ENCODE measurements at regions not wholly inside any gene's neighbourhood (a gene's known extent, or its start where the extent isn't known, plus 50 kb on each side); places are given as distances from the start of the nearest gene placed in this dataset.
"Not testable (repeated sequence)": the region's sequence is repeated elsewhere in the genome, so short reads cannot be mapped to it uniquely, and the experiment has no call there.

DNA sequence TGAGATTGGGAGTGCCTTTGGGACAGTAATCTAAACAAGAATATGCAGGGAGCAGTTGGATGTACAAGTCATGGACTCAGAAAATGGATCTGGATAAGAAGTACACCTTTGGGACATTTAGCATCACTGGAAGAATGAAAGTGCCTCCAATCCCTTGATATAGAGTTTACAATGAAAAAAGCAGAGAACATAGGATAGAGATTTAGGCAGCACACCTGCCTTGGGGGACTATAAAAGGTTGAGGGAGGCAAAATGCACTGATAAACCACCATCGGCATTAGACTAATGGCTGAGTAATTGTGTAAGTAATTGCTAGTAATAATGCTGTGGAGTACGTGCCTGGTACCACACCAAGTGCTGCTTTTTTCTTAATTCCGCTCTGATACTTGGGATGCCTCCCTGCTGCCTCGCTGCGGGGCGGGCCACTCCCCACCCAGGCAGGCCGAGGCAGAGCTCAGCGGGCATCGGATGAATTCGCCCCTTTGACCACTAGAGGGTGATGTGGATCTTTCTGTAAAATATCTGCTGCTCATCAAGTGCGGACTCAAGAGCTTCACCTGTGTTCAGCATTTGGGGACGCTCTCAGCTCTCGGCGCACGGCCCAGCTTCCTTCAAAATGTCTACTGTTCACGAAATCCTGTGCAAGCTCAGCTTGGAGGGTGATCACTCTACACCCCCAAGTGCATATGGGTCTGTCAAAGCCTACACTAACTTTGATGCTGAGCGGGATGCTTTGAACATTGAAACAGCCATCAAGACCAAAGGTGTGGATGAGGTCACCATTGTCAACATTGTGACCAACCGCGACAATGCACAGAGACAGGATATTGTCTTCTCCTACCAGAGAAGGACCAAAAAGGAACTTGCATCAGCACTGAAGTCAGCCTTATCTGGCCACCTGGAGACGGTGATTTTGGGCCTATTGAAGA lies 99.9 kb downstream of the ANKRD18B start:
- peak; percentile 89 for DNase-seq (ENCODE audit: low spot score)

- not testable (repeated sequence) for DNase-seq (ENCODE audit: low spot score)
These were observed 104.3 kb downstream of the ANKRD18B start for GRCh38 chr9:33628318-33628717.

DNA sequence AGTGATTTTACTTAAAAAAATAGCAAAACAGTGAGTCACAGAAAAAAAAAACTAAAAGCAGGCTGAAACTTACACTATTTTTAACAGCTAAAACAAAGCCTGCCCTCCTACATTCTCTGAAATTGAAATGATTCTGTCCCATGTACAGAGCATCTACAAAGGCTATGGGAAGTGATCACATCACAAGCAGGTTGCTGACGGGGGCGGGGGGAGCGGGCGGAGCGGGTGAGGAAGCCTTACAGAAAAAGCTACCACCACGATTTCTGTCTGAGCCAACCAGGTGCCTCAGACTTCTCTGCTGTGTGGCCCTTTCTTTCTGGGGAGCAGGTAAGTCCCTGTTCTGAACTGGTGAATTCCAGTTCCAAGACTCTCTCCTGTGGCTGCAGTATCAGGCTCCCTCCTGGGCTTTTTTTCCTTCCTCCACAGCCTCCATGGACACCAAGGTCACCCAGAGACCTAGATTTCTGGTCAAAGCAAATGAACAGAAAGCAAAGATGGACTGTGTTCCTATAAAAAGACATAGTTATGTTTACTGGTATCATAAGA lies 104.9 kb downstream of the ANKRD18B start:
- no peak for DNase-seq (ENCODE audit: low spot score)

GRCh38 chr9:33633636-33634035 lies 109.6 kb downstream of the ANKRD18B start:
- no peak for DNase-seq (ENCODE audit: low spot score)

- no peak for DNase-seq (ENCODE audit: low spot score)
These were observed 113.8 kb downstream of the ANKRD18B start for GRCh38 chr9:33637881-33638280.

DNA sequence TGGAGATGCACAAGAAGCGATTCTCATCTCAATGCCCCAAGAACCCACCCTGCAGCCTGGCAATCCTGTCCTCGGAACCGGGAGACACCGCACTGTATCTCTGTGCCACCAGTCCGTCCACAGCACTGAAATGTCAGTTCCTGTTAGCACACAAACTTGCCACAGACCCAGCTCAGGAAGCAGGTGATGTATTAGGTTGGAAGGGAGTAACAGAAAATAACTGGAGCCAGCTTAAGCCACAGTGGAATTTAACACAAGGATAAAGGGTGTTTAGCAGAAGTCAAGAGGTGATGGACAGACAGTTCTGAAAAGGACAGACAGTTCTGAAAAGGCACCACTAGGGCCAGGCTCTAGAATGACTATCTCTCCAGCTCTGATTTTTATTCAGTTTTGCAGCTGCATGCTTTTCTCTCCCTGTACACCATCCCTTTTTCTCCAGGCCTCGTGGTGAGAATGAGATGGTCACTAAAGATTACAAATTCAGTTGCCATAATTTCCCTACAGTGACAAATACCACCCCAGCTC lies 114.4 kb downstream of the ANKRD18B start:
- DNase-seq (ENCODE audit: low spot score) = no peak

DNA sequence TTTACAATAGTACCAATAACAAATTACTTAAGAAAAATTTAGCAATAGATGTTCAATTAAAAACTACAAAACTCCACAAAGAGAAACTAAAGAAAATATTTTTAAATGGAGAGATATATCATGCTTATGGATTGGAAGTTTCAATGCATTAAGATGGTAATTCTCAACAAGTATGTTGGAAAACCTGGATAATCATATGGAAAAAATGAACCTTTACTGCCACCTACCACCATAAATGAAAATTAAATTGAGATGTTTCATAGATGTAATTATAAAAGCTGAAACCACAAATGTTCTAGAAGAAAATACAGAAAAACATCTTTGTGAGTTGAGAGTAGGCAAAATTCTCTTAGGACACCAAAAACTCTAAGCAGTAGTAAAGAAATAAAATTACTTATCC lies 121.7 kb downstream of the ANKRD18B start:
- no peak for DNase-seq (ENCODE audit: low spot score)

DNA sequence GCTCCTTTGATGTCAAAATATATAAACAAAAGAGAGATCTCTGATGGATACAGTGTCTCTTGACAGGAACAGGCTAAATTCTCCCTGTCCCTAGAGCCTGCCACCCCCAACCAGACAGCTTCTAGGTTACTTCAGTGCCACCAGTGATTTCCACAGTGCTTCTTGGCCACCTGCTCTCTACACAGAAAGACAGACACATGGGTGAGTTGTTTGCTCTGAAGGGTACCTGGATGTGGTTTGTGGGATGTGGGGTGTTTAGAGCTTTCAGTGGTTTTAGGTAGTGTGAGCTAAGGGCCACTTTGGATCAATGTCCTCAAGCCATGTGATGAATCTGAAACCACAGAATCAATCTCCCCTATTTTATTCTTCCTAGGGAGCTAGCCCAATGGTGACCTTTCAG lies 125.4 kb downstream of the ANKRD18B start:
- DNase-seq (ENCODE audit: low spot score) = no peak

DNA sequence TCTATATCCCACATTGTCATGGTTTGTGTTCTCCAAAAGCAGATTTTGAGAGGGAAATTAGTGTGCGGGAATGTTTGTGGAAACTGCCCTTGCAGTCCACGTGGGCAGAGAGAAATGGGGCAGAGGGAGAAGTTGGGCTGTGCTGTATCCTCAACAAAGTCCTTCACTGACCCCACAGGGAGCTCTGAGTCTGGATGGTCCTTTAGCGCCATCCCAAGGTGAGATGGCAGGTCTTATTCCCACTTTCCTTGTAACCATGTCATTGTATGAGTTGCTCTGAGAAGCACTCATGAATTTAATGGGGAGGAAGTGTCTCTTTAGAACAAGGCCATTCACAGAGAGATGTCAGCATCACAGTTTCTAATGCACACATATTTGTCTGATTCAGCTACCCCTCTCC lies 127.1 kb downstream of the ANKRD18B start:
- no peak for DNase-seq (ENCODE audit: low spot score)

- no peak for DNase-seq (ENCODE audit: low spot score)
These were observed 135.4 kb upstream of the PRSS3 start for GRCh38 chr9:33659921-33660320.

DNA sequence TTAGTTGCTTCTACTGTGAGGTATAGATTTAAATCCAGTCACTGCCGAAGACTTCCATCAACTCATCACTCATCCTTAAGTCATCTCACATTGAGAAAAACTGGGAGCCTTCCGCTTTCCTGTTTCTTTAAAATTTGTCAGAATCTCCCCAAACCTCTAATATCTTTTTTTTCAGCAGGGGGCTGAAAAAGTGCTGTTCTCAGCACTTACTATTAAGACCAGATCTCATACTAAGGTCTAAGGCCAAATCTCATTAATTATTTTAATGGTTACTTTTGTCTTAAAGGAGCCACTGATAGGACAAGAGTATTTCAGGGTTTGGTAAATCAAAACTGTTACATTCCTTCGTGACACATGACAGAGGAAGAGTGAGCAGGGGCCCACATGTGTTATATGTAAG lies 134.6 kb upstream of the PRSS3 start:
- DNase-seq (ENCODE audit: low spot score) = no peak

DNA sequence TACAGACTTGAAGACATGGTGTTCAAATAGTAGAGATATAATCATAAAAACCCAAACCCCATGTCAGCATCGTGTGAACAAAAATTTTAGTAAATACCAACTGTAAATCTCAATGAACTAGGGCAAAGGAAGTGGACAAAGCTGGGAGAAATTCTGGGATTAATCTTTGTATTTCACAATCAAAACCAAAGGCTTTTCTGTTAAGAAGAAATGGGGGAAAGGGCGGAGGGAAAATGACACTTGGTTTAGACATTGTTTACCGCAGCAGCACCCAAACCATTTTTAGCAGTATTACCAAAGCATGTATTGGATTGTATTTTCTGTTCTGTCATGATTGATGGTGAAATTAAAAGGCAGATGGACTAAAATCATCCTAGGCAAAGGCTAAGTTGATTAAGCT lies 134.2 kb upstream of the PRSS3 start:
- no peak for DNase-seq (ENCODE audit: low spot score)

DNA sequence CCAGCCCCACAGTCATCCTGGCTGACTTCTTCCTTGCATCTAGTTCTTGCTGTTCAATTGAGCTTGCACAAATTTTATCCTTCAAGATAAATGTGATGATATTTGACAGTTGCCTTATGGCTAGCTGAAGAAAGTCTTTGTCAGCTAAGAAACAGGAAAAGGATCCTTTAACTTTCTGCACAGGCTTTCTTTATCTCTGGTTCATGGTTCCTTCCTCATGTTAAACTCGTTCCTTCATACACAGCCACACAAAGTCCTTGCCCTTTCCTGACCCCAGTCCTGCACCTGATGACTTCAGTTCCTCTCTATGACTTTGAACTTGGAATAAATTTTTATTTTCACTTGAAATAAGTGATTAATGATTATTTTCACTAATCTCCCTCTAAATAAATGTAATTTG lies 132.5 kb upstream of the PRSS3 start:
- DNase-seq (ENCODE audit: low spot score) = no peak

DNA sequence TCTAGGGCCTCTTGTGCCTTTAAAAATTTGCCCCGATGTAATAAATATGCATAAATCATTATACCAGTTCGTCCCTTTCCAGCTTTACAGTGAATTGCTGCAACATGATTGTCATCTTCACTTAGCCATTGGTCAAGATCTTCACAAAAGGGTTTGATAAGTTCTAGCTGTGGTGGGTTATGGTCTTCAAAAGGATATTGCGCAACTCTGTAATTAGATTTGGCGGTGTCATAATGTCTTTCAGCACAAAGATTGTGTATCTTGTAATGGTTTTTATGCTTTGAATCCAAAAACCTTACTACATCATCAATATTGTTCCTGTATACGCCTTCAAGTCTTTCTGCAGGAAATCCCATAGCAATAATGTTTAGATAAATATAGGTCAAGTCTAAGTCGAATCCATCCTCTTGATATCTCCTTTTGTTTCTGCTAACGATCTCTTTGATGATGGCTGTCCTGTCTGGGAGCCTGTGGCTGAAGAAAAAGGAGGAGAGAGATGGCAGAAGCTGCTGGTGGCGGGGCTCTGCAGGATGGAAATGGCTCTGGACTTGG lies 119.1 kb upstream of the PRSS3 start:
- not testable (repeated sequence) for DNase-seq (ENCODE audit: low spot score)

DNA sequence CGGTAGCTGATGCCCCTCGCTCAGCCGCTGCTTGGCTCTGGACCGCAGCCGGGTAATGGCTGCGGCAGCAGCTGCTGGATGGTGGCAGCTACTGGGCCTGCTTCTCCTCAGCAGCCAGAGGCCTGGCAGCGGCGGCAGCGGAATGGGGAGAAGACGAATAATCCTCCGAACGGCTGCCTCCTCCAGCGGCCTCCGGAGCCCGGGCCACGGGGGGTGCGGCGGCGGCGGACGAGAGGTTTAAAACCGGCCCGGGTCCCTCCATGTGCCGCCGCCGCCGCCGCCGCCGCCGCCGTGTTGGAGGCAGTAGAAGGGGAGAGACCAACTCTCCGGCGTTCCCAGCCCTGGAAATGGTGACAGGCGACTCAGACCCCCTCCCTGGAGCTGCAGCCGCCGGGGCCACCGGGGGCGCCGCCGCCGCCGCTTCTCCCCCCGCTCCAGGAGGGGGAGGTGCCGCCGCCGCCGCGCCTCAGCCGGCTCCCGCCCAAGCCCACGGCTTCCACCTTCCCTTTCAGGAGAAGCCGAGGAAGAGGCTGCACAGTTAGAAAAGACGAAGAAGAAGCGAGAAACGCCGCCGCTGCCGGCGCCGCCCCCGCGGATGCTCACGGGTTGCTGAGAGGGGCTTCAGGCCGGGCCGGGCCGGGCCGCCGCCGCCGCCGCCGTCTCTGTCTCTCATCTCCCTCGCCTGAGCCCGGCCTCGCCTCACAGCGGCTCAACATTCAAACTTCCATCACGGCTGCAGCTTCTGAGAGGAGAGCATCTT lies 118.4 kb upstream of the PRSS3 start:
- DNase-seq (ENCODE audit: low spot score) = peak; percentile 22

- DNase-seq (ENCODE audit: low spot score) = no peak
These were observed 117.9 kb upstream of the PRSS3 start for GRCh38 chr9:33677506-33677809.

- no peak for DNase-seq (ENCODE audit: low spot score)
These were observed 117.4 kb upstream of the PRSS3 start for GRCh38 chr9:33677961-33678360.

DNA sequence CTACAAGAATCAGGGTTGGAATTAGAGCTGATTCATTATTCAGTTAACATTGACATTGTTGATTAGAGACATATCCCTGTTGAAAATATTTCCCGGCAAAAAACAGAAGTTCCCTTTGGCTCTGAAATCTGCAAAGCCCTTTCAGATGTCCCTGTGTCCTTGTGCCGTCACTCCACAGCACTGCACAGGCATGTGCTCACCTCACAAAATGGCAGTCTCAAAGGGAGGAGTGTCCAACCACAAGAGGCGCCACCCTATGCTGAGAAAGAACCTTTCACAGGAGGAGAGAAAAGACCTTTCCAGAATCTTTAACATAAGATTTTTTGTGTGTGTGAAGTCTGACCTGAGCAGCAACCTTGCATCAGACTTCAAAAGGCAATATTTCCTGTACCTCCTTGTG lies 112.8 kb upstream of the PRSS3 start:
- DNase-seq (ENCODE audit: low spot score) = no peak

GRCh38 chr9:33684831-33685230 lies 110.5 kb upstream of the PRSS3 start:
- DNase-seq (ENCODE audit: low spot score) = no peak

DNA sequence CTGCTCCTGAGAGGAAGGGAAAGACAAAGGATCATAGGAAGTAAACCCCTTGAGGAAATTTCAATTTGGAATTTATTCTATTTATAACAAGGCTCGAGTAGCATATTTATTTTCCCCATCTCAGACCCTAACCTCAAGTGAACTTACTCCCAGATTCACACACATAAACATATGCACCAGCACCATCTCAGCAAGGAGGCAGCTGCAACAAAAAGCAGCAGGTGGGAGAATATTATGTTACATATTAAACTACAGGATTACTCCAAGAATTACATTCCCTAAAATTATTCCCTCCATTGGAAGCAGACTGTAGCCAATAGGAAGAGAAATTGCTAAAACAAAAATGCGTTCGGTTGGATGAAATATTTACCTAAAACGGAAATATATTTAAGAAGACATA lies 108.4 kb upstream of the PRSS3 start:
- DNase-seq (ENCODE audit: low spot score) = no peak

GRCh38 chr9:33687779-33688178 lies 107.6 kb upstream of the PRSS3 start:
- DNase-seq (ENCODE audit: low spot score) = no peak

GRCh38 chr9:33690143-33690933 lies 105.0 kb upstream of the PRSS3 start:
- DNase-seq (ENCODE audit: low spot score) = no peak

Data from AG20443 (cell line).